PC-3 (cell line): ENCODE measurements at regions not wholly inside any gene's neighbourhood (a gene's known extent, or its start where the extent isn't known, plus 50 kb on each side); places are given as distances from the start of the nearest gene placed in this dataset.

ENCODE experiments used
- ATAC-seq: fragments of 200-7000 bp; cut with Tn5 transposase; 2 replicates; pipeline ENCODE4 v1.9.1; 2020; ENCODE audit warnings: mild to moderate bottlenecking, moderate library complexity
- BruUV-seq: library from RNA; stranded (reverse); fragments of 400-500 nt; replicated peaks from 2 replicates; lab custom pipeline; 2021; lab: Mats Ljungman, UMichigan
- CTCF ChIA-PET: fragments of 300-600 bp; sonication (Branson Sonifier 250); formaldehyde crosslinking; loops from one replicate; lab custom pipeline; 2022; ENCODE audit warnings: antibody characterized with exemption; lab: Charles Lee
- POLR2A ChIA-PET: fragments of 300-600 bp; sonication (Branson Sonifier 250); formaldehyde crosslinking; loops from one replicate; lab custom pipeline; 2022; ENCODE audit warnings: antibody characterized with exemption; ENCODE audit not compliant: unreplicated experiment; lab: Charles Lee
- DNase-seq: peaks from one replicate; pipeline ENCODE4 v3.0.0-alpha.2; 2015
- H2AFZ ChIP-seq: fragments of 300-600 bp; sonication (generic); 2 replicates; pipeline ENCODE4 v1.6.0; 2016; ENCODE audit warnings: antibody characterized with exemption, low read length
- H3F3A ChIP-seq: fragments of 300-600 bp; sonication (generic); one replicate; pipeline ENCODE4 v1.6.0; 2017; ENCODE audit warnings: antibody characterized with exemption, low read length, control low read depth, mild to moderate bottlenecking; ENCODE audit not compliant: unreplicated experiment
- H3K27ac ChIP-seq: fragments of 300-600 bp; sonication (generic); 2 replicates; pipeline ENCODE4 v1.5.1; 2016; ENCODE audit warnings: mild to moderate bottlenecking, low read length
- H3K27me3 ChIP-seq: fragments of 300-600 bp; sonication (generic); 2 replicates; pipeline ENCODE4 v1.6.1; 2016; ENCODE audit warnings: low read length, mixed read lengths
- H3K36me3 ChIP-seq: fragments of 300-600 bp; sonication (generic); 2 replicates; pipeline ENCODE4 v1.6.1; 2016; ENCODE audit warnings: low read depth, mixed run types, low read length, mixed read lengths
- H3K4me1 ChIP-seq: fragments of 300-600 bp; sonication (generic); 2 replicates; pipeline ENCODE4 v1.5.1; 2016; ENCODE audit warnings: low read length; ENCODE audit not compliant: insufficient read depth
- H3K4me2 ChIP-seq: fragments of 300-600 bp; sonication (generic); 2 replicates; pipeline ENCODE4 v1.6.0; 2016; ENCODE audit warnings: low read length
- H3K4me3 ChIP-seq: fragments of 300-600 bp; sonication (generic); 2 replicates; pipeline ENCODE4 v1.5.1; 2016; ENCODE audit warnings: mild to moderate bottlenecking, low read length, mixed read lengths
- H3K79me2 ChIP-seq: fragments of 300-600 bp; sonication (generic); 2 replicates; pipeline ENCODE4 v1.6.1; 2017; ENCODE audit warnings: low read length, mixed read lengths
- H3K9ac ChIP-seq: fragments of 300-600 bp; sonication (generic); 2 replicates; pipeline ENCODE4 v1.6.0; 2016; ENCODE audit warnings: mild to moderate bottlenecking, low read length
- H3K9me2 ChIP-seq: fragments of 300-600 bp; sonication (generic); replicated peaks from 2 replicates; pipeline ENCODE4 v1.6.1; 2016; ENCODE audit warnings: mixed run types, low read length, mixed read lengths
- H3K9me3 ChIP-seq: fragments of 300-600 bp; sonication (generic); 2 replicates; pipeline ENCODE4 v1.6.1; 2016; ENCODE audit warnings: low read length, mixed read lengths
- H4K20me1 ChIP-seq: fragments of 300-600 bp; sonication (generic); 2 replicates; pipeline ENCODE4 v1.6.1; 2016; ENCODE audit warnings: low read length, mixed read lengths
- CTCF ChIP-seq: fragments of 300-600 bp; sonication (generic); conservative IDR thresholded peaks from 2 replicates; pipeline ENCODE4 v1.5.1; 2017; ENCODE audit warnings: antibody characterized with exemption, low read depth, mild to moderate bottlenecking, low read length
- EZH2 ChIP-seq: fragments of 300-600 bp; sonication (generic); IDR thresholded peaks from one replicate; pipeline ENCODE4 v1.6.1; 2017; ENCODE audit warnings: antibody characterized with exemption, mild to moderate bottlenecking, low read length; ENCODE audit not compliant: unreplicated experiment
- EZH2phosphoT487 ChIP-seq: fragments of 300-600 bp; sonication (generic); IDR thresholded peaks from 2 replicates; pipeline ENCODE4 v1.6.1; 2018; ENCODE audit warnings: mild to moderate bottlenecking, antibody characterized with exemption, low read length, borderline replicate concordance
- intact Hi-C: fragments of 100-400 bp; cut with micrococcal nuclease; formaldehyde crosslinking; loops from 2 replicates; pipeline ENCODE4 v1.9.0; 2023

GRCh38 chr1:208358651-208359050 is 114.5 kb upstream of the PLXNA2 start:
- Histone ChIP-seq H3K9me3 (no peaks in the 10 kb centered on the region), H3K9ac (no peak overlapping the region), H2AFZ (no peak overlapping the region), H4K20me1 (no peaks in the 10 kb centered on the region), H3K79me2 (no peaks in the 10 kb centered on the region), H3K4me3 (no peak overlapping the region), H3K4me1 (no peaks in the 10 kb centered on the region), H3F3A (no peaks in the 10 kb centered on the region), H3K36me3 (no peaks in the 10 kb centered on the region), H3K27me3 (peaks cover 9% of the 10 kb centered on the region; the same call in 1 of the 2 replicates), H3K4me2 (no peak overlapping the region), H3K9me2 (0 out of 2 replicates have a peak, but pooled peaks cover 4% of the 10 kb centered on the region), H3K27ac (no peak overlapping the region)
- TF ChIP-seq CTCF (no peak), EZH2 (no peak), EZH2phosphoT487 (no peak)
- intact Hi-C loops: no loop called here
- no peak for DNase-seq
- ChIA-PET CTCF (no interaction called here), POLR2A (no interaction called here)
- no TSS peak for BruUV-seq
- ATAC-seq: no peak

DNA sequence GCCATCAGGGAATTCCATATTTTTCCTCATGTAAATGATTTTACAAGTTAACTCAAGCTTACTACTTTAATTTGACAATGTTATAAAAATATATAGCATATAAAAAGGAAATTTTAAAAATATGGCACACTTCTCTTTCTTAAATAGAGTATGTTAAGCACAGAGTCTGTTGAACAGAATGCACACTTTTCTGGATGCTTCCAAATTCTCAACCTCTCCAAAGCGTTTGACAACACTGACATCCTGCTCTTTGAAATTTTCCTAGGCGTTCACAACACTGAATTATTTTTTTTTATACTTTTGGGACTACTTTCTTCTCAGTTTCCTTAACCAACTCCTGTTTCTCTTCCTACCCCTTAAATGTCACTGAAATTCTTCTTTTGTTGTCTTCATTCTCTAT is 117.8 kb upstream of the PLXNA2 start:
- no peak for ATAC-seq
- Histone ChIP-seq H3K27me3 (peaks cover 12% of the 10 kb centered on the region; the same call in 1 of the 2 replicates), H3F3A (no peaks in the 10 kb centered on the region), H3K9me2 (0 out of 2 replicates have a peak, but pooled peaks cover 4% of the 10 kb centered on the region), H3K9me3 (no peaks in the 10 kb centered on the region), H3K4me3 (no peak overlapping the region), H3K9ac (no peak overlapping the region), H4K20me1 (no peaks in the 10 kb centered on the region), H3K36me3 (no peaks in the 10 kb centered on the region), H3K4me2 (no peak overlapping the region), H3K79me2 (no peaks in the 10 kb centered on the region), H3K4me1 (no peaks in the 10 kb centered on the region), H3K27ac (no peak overlapping the region), H2AFZ (no peak overlapping the region)
- intact Hi-C loops: no loop called here
- ChIA-PET CTCF (no interaction called here), POLR2A (no interaction called here)
- DNase-seq: no peak
- no peak for TF ChIP-seq EZH2
- TF ChIP-seq CTCF: no peak
- TF ChIP-seq EZH2phosphoT487: no peak
- no TSS peak for BruUV-seq

DNA sequence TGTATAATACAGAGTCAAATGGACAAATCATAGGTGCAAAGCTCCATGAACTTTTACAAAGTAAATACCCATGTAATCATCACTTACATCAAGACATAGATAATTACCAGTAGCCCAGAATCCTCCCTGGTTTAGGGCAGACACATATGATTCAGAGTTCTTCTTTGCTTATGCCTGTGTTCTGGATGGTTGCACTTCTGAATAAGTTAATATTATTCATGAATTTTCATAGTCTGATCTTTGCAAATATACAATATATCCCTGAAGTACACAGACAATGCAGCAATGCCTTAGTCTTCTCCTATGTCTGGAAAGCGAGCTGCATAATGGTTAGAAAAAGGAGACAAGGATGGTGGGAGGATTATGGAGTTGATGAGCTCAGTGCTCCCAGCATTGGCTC is 122.4 kb upstream of the PLXNA2 start:
- POLR2A ChIA-PET: no interaction called here
- intact Hi-C loops: no loop called here
- H4K20me1 ChIP-seq: no peaks in the 10 kb centered on the region
- DNase-seq: no peak
- H3K27ac ChIP-seq: no peak overlapping the region
- no peak for ATAC-seq
- H3K9me3 ChIP-seq: no peaks in the 10 kb centered on the region
- H3K9me2 ChIP-seq: no peaks in the 10 kb centered on the region
- no peaks in the 10 kb centered on the region for H3F3A ChIP-seq
- peaks cover 12% of the 10 kb centered on the region; the same call in 1 of the 2 replicates for H3K27me3 ChIP-seq
- no peaks in the 10 kb centered on the region for H3K36me3 ChIP-seq
- no peak overlapping the region for H3K4me2 ChIP-seq
- no TSS peak for BruUV-seq
- CTCF ChIA-PET: no interaction called here
- no peak overlapping the region for H3K9ac ChIP-seq
- no peak overlapping the region for H3K4me3 ChIP-seq
- no peak overlapping the region for H2AFZ ChIP-seq
- H3K79me2 ChIP-seq: no peaks in the 10 kb centered on the region
- H3K4me1 ChIP-seq: no peaks in the 10 kb centered on the region
- TF ChIP-seq EZH2phosphoT487 (no peak), CTCF (no peak), EZH2 (no peak)
